Activated T-cell treated with anti-CD3 and anti-CD28 coated beads, Interleukin-2, amount 50 U/mL, for 24 hours (primary cell): ENCODE measurements at regions not wholly inside any gene's neighbourhood (a gene's known extent, or its start where the extent isn't known, plus 50 kb on each side); places are given as distances from the start of the nearest gene placed in this dataset.
"Not testable (repeated sequence)": the region's sequence is repeated elsewhere in the genome, so short reads cannot be mapped to it uniquely, and the experiment has no call there.

ENCODE experiments used
- DNase-seq: peaks from one replicate; pipeline ENCODE4 v3.0.0-alpha.2; 2020
- H3K27ac Mint-ChIP-seq: 2 replicates; pipeline ENCODE4 v1.8.0; 2020; ENCODE audit warnings: mild to moderate bottlenecking, mixed read lengths
- H3K27me3 Mint-ChIP-seq: 2 replicates; pipeline ENCODE4 v1.8.0; 2020; ENCODE audit warnings: mixed read lengths
- H3K36me3 Mint-ChIP-seq: 2 replicates; pipeline ENCODE4 v1.8.0; 2020; ENCODE audit warnings: low read depth, mixed read lengths
- H3K4me1 Mint-ChIP-seq: 2 replicates; pipeline ENCODE4 v1.8.0; 2020; ENCODE audit warnings: low read depth, mixed read lengths
- H3K4me3 Mint-ChIP-seq: 2 replicates; pipeline ENCODE4 v1.8.0; 2020; ENCODE audit warnings: mild to moderate bottlenecking, moderate library complexity, mixed read lengths
- H3K9me3 Mint-ChIP-seq: 2 replicates; pipeline ENCODE4 v1.8.0; 2020; ENCODE audit warnings: mixed read lengths

GRCh38 chr7:46286356-46286755, 365.3 kb upstream of the IGFBP3 start:
- Mint-ChIP-seq H3K4me1 (no peaks in the 10 kb centered on the region), H3K9me3 (no peaks in the 10 kb centered on the region), H3K27ac (no peak overlapping the region), H3K36me3 (no peaks in the 10 kb centered on the region), H3K4me3 (no peak overlapping the region), H3K27me3 (no peaks in the 10 kb centered on the region)
- no peak for DNase-seq

GRCh38 chr7:46285878-46286277, 364.8 kb upstream of the IGFBP3 start:
- H3K27me3 Mint-ChIP-seq, result no peaks in the 10 kb centered on the region
- H3K4me1 Mint-ChIP-seq, result no peaks in the 10 kb centered on the region
- no peaks in the 10 kb centered on the region for H3K9me3 Mint-ChIP-seq
- no peak overlapping the region for H3K27ac Mint-ChIP-seq
- no peak for DNase-seq
- no peak overlapping the region for H3K4me3 Mint-ChIP-seq
- H3K36me3 Mint-ChIP-seq, result no peaks in the 10 kb centered on the region

- H3K9me3 Mint-ChIP-seq, result no peaks in the 10 kb centered on the region
Observed at GRCh38 chr7:46283852-46284251, 362.8 kb upstream of the IGFBP3 start.

GRCh38 chr7:46282155-46282554, 361.1 kb upstream of the IGFBP3 start:
- DNase-seq, result no peak
- H3K27ac Mint-ChIP-seq, result no peak overlapping the region
- H3K9me3 Mint-ChIP-seq, result no peaks in the 10 kb centered on the region
- H3K4me1 Mint-ChIP-seq, result no peaks in the 10 kb centered on the region
- H3K27me3 Mint-ChIP-seq, result no peaks in the 10 kb centered on the region
- no peaks in the 10 kb centered on the region for H3K36me3 Mint-ChIP-seq
- no peak overlapping the region for H3K4me3 Mint-ChIP-seq

More at GRCh38 chr7:46283852-46284251, 362.8 kb upstream of the IGFBP3 start:
- H3K4me1 Mint-ChIP-seq, result no peaks in the 10 kb centered on the region
- H3K4me3 Mint-ChIP-seq, result no peak overlapping the region
- no peak overlapping the region for H3K27ac Mint-ChIP-seq
- no peak for DNase-seq
- no peaks in the 10 kb centered on the region for H3K36me3 Mint-ChIP-seq
- H3K27me3 Mint-ChIP-seq, result no peaks in the 10 kb centered on the region

GRCh38 chr7:46281071-46281470, 360.0 kb upstream of the IGFBP3 start:
- no peak for DNase-seq
- H3K36me3 Mint-ChIP-seq, result no peaks in the 10 kb centered on the region
- H3K4me3 Mint-ChIP-seq, result no peak overlapping the region
- no peak overlapping the region for H3K27ac Mint-ChIP-seq
- no peaks in the 10 kb centered on the region for H3K27me3 Mint-ChIP-seq
- no peaks in the 10 kb centered on the region for H3K4me1 Mint-ChIP-seq
- no peaks in the 10 kb centered on the region for H3K9me3 Mint-ChIP-seq

- no peak overlapping the region for H3K27ac Mint-ChIP-seq
- no peaks in the 10 kb centered on the region for H3K36me3 Mint-ChIP-seq
- H3K4me1 Mint-ChIP-seq, result no peaks in the 10 kb centered on the region
- no peaks in the 10 kb centered on the region for H3K9me3 Mint-ChIP-seq
- no peak overlapping the region for H3K4me3 Mint-ChIP-seq
- no peak for DNase-seq
- H3K27me3 Mint-ChIP-seq, result no peaks in the 10 kb centered on the region
Observed at GRCh38 chr7:46279290-46279689, 358.2 kb upstream of the IGFBP3 start.

GRCh38 chr7:46264646-46265045, 343.6 kb upstream of the IGFBP3 start:
- H3K4me1 Mint-ChIP-seq, result no peaks in the 10 kb centered on the region
- no peaks in the 10 kb centered on the region for H3K27me3 Mint-ChIP-seq
- peaks cover 23% of the 10 kb centered on the region for H3K9me3 Mint-ChIP-seq
- no peak overlapping the region for H3K4me3 Mint-ChIP-seq
- DNase-seq, result no peak
- no peak overlapping the region for H3K27ac Mint-ChIP-seq
- H3K36me3 Mint-ChIP-seq, result no peaks in the 10 kb centered on the region

GRCh38 chr7:46261638-46262037, 340.6 kb upstream of the IGFBP3 start:
- H3K4me3 Mint-ChIP-seq, DNase-seq, H3K27ac Mint-ChIP-seq, H3K36me3 Mint-ChIP-seq, H3K4me1 Mint-ChIP-seq, H3K27me3 Mint-ChIP-seq: not testable (repeated sequence)
- H3K9me3 Mint-ChIP-seq, result peaks cover 26% of the 10 kb centered on the region

- Mint-ChIP-seq H3K27me3 (no peaks in the 10 kb centered on the region), H3K27ac (no peak overlapping the region), H3K4me1 (no peaks in the 10 kb centered on the region), H3K36me3 (no peaks in the 10 kb centered on the region), H3K4me3 (no peak overlapping the region), H3K9me3 (peaks cover 26% of the 10 kb centered on the region)
- no peak for DNase-seq
Observed at GRCh38 chr7:46259947-46260346, 338.9 kb upstream of the IGFBP3 start.

GRCh38 chr7:46257761-46258448, 336.8 kb upstream of the IGFBP3 start:
- Mint-ChIP-seq H3K4me1 (no peaks in the 10 kb centered on the region), H3K9me3 (peaks cover 30% of the 10 kb centered on the region), H3K36me3 (no peaks in the 10 kb centered on the region), H3K27me3 (no peaks in the 10 kb centered on the region), H3K4me3 (no peak overlapping the region), H3K27ac (no peak overlapping the region)
- no peak for DNase-seq

- peaks cover 30% of the 10 kb centered on the region for H3K9me3 Mint-ChIP-seq
- no peaks in the 10 kb centered on the region for H3K4me1 Mint-ChIP-seq
- H3K36me3 Mint-ChIP-seq, result no peaks in the 10 kb centered on the region
- no peaks in the 10 kb centered on the region for H3K27me3 Mint-ChIP-seq
- no peak overlapping the region for H3K4me3 Mint-ChIP-seq
- H3K27ac Mint-ChIP-seq, result no peak overlapping the region
- DNase-seq, result no peak
Observed at GRCh38 chr7:46256870-46257661, 336.0 kb upstream of the IGFBP3 start.

- H3K27ac Mint-ChIP-seq, result no peak overlapping the region
- no peak overlapping the region for H3K4me3 Mint-ChIP-seq
- peaks cover 8% of the 10 kb centered on the region for H3K9me3 Mint-ChIP-seq
- H3K27me3 Mint-ChIP-seq, result no peaks in the 10 kb centered on the region
- H3K4me1 Mint-ChIP-seq, result no peaks in the 10 kb centered on the region
- no peak for DNase-seq
- H3K36me3 Mint-ChIP-seq, result no peaks in the 10 kb centered on the region
Observed at GRCh38 chr7:46253520-46253919, 332.4 kb upstream of the IGFBP3 start.

- Mint-ChIP-seq H3K27ac (no peak overlapping the region), H3K4me3 (no peak overlapping the region), H3K36me3 (no peaks in the 10 kb centered on the region), H3K27me3 (no peaks in the 10 kb centered on the region), H3K4me1 (no peaks in the 10 kb centered on the region), H3K9me3 (peaks cover 2% of the 10 kb centered on the region)
- no peak for DNase-seq
Observed at GRCh38 chr7:46247664-46248063, 326.6 kb upstream of the IGFBP3 start.

- H3K4me3 Mint-ChIP-seq, result no peak overlapping the region
- no peak overlapping the region for H3K27ac Mint-ChIP-seq
- no peaks in the 10 kb centered on the region for H3K36me3 Mint-ChIP-seq
- DNase-seq, result no peak
- H3K27me3 Mint-ChIP-seq, result no peaks in the 10 kb centered on the region
- no peaks in the 10 kb centered on the region for H3K4me1 Mint-ChIP-seq
- peaks cover 2% of the 10 kb centered on the region for H3K9me3 Mint-ChIP-seq
Observed at GRCh38 chr7:46245586-46246111, 324.6 kb upstream of the IGFBP3 start.

- H3K4me1 Mint-ChIP-seq, result no peaks in the 10 kb centered on the region
- H3K36me3 Mint-ChIP-seq, result no peaks in the 10 kb centered on the region
- H3K27ac Mint-ChIP-seq, result no peak overlapping the region
- peaks cover 2% of the 10 kb centered on the region for H3K9me3 Mint-ChIP-seq
- no peak overlapping the region for H3K4me3 Mint-ChIP-seq
- no peak for DNase-seq
- H3K27me3 Mint-ChIP-seq, result no peaks in the 10 kb centered on the region
Observed at GRCh38 chr7:46244757-46245156, 323.7 kb upstream of the IGFBP3 start.
